Mesodermal cell (in vitro differentiated cells): ENCODE measurements at regions not wholly inside any gene's neighbourhood (a gene's known extent, or its start where the extent isn't known, plus 50 kb on each side); places are given as distances from the start of the nearest gene placed in this dataset.

Experiments
- H3K27ac ChIP-seq: 2 replicates; pipeline ENCODE4 v1.7.0; 2013; ENCODE audit warnings: mild to moderate bottlenecking, low read depth, low read length, moderate library complexity; ENCODE audit not compliant: severe bottlenecking
- H3K36me3 ChIP-seq: 2 replicates; pipeline ENCODE4 v1.7.1; 2013; ENCODE audit warnings: mild to moderate bottlenecking, low read length, moderate library complexity; ENCODE audit not compliant: control insufficient read depth, insufficient read depth
- H3K4me1 ChIP-seq: one replicate; pipeline ENCODE4 v1.7.1; 2013; ENCODE audit warnings: mild to moderate bottlenecking, low read length; ENCODE audit not compliant: insufficient read depth, control insufficient read depth, poor library complexity, severe bottlenecking
- H3K4me3 ChIP-seq: 2 replicates; pipeline ENCODE4 v1.7.0; 2013; ENCODE audit warnings: low read length, control low read depth, mild to moderate bottlenecking; ENCODE audit not compliant: insufficient read depth, poor library complexity, severe bottlenecking; ENCODE audit errors: extremely low read depth
- H3K9me3 ChIP-seq: 2 replicates; pipeline ENCODE4 v1.7.1; 2013; ENCODE audit warnings: mild to moderate bottlenecking, low read length, moderate library complexity; ENCODE audit not compliant: control insufficient read depth
- WGBS, 2 experiments: methylation state at CpG; one replicate each; pipeline ENCODE4 v1.1.5; 2013; ENCODE audit warnings: missing lambda C conversion rate in 2 of 2; ENCODE audit not compliant: insufficient coverage in 2 of 2; 5-methylcytosine and 5-hydroxymethylcytosine counted together

DNA sequence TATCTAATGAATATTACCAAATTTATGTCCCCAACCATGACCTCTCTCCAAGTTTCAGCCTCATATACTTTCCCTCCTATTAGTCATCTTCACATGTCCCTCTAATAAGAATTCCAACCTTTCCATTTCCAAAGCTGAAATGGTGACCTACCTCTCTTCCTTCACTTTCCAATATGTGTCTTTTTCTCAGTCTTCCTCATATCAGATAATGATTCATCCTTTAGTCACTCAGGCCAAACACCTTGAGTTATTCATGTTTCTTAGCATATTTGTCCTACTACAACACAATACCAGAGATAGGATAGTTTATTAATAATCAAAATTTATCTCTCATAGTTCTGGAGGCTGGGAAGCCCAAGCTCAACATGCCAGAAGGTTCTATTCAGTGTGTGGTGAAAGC, 318.5 kb upstream of the ZWINT start:
- Histone ChIP-seq H3K4me3 (no peak overlapping the region), H3K9me3 (peaks cover 3% of the 10 kb centered on the region), H3K27ac (no peak overlapping the region), H3K36me3 (no peaks in the 10 kb centered on the region), H3K4me1 (no peaks in the 10 kb centered on the region)

DNA sequence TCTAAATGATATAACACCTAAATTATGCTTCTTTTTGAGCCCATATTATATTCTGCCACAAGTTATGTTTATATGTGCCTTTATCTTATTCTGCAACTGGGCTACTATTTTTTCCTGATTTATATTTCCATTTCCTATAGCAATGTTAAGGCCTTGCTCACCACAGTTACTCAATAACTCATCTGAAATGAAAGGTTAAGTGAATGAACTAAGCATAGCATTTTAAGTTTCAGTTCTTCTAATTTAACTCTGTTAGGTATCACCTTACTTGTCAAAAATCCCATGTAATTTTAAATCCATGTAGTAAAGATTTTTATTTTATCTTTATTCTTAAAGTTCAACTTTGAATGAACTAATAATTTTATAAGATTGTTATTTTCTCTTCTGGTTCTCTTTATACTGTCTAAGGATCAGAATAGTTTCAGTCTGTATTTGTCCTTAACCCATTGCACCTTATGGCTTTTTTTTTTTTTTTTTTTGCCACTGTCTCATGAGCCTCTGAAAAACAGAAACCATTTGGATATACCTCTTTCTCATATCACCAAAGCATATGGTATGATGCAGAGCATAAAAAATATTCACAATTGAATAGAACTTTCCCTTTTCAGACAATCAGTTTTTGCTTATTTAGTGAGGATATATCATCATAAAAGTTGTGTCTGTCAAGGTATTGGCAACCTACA, 301.8 kb upstream of the ZWINT start:
- Histone ChIP-seq H3K27ac (no peak overlapping the region), H3K4me3 (no peak overlapping the region), H3K4me1 (no peaks in the 10 kb centered on the region), H3K9me3 (no peaks in the 10 kb centered on the region), H3K36me3 (no peaks in the 10 kb centered on the region)

DNA sequence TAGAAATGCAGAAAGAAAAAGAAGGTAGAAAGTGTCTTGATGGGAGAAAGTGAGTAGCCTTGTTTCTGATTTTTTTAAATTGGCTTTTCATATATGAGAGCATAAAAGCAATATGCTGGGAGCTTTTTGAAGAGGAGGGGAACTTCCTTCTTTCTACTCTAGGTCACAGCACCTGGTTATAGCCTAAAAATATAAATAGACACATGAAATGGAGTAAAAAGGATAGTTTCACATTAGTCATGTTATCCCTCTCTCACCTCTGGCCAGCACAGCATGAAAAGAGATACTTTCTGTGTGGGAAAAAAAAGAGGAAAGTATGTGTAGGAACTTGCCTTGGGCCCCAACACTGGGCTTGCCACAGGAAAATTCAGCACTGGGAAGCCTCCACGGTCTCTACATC, 292.2 kb upstream of the ZWINT start:
- WGBS, 2 experiments: no CpG with 5 or more reads among the region's 1 CpG
- Histone ChIP-seq H3K36me3 (no peaks in the 10 kb centered on the region), H3K27ac (no peak overlapping the region), H3K4me1 (no peaks in the 10 kb centered on the region), H3K4me3 (no peak overlapping the region), H3K9me3 (no peaks in the 10 kb centered on the region)

DNA sequence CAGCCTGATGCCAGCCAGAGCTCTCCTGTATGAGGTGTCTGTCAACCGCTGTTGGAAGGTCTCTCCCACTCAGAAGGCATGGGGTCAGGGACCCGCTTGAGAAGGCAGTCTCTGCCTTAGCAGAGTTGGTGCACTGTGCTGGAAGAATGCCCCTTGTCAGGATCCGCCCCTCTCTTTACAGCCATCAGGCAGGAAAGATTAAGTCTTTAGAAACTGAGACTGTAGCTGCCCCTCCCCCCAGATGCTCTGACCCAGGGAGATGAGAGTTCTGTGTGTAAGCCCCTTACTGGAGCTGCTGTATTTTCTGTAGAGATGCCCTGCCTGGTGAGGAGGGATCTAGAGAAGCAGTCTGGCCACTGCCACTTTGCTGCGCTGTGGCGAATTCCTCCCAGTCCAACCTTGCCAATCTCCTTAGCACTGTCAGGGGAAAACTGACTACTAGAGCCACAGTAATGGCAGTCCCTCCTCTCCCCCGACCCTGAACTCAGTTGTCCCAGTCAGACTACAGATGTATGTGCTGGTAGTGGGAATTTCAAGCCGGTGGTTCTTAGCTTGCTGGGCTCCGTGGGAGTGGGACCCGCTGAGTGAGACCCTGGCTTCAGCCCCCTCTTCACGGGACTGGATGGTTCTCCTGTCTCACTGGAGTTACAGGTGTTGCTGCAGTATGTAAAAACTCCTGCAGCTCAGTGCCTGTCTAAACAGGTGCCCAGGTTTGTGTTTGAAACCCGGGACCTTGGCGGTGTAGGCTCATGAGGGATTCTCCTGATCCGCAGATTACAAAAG, 285.5 kb upstream of the ZWINT start:
- no peaks in the 10 kb centered on the region for H3K4me1 ChIP-seq
- H3K4me3 ChIP-seq: no peak overlapping the region
- 85 to 94% methylated on average over 11 of the region's 13 CpGs for WGBS, 2 experiments
- no peak overlapping the region for H3K27ac ChIP-seq
- H3K36me3 ChIP-seq: no peaks in the 10 kb centered on the region
- no peaks in the 10 kb centered on the region for H3K9me3 ChIP-seq

GRCh38 chr10:56633876-56634452, 272.9 kb upstream of the ZWINT start:
- Histone ChIP-seq H3K4me3 (no peak overlapping the region), H3K9me3 (no peaks in the 10 kb centered on the region), H3K36me3 (no peaks in the 10 kb centered on the region), H3K27ac (no peak overlapping the region), H3K4me1 (no peaks in the 10 kb centered on the region)
- WGBS, 2 experiments: 100% methylated on average over 1 of the region's 1 CpG; no CpG with 5 or more reads in 1 of the 2 experiments

DNA sequence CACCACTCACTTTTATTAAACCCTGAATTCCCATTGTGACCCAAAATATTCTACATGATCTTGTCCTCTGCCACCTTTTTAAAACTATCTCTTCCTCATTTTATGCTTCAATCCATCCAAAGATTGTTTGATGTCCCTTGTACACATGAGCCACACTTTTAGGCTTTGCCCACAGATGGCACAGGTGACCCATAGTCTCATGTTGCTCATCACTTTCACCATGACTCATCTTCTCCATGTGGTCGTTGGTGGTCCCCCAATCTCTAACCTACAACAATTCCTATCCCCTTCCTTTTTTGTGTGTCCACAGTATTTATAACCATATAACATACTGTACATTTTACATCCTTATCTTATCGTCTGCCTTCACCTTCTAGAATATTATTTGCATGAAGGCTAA, 271.5 kb upstream of the ZWINT start:
- no peak overlapping the region for H3K4me3 ChIP-seq
- H3K4me1 ChIP-seq: no peaks in the 10 kb centered on the region
- no peak overlapping the region for H3K27ac ChIP-seq
- WGBS, 2 experiments: 63 to 75% methylated on average over 1 of the region's 2 CpGs
- no peaks in the 10 kb centered on the region for H3K9me3 ChIP-seq
- no peaks in the 10 kb centered on the region for H3K36me3 ChIP-seq

GRCh38 chr10:56624082-56624481, 263.0 kb upstream of the ZWINT start:
- Histone ChIP-seq H3K4me3 (no peak overlapping the region), H3K27ac (no peak overlapping the region), H3K36me3 (no peaks in the 10 kb centered on the region), H3K9me3 (no peaks in the 10 kb centered on the region), H3K4me1 (no peaks in the 10 kb centered on the region)

- Histone ChIP-seq H3K27ac (no peak overlapping the region), H3K4me3 (no peak overlapping the region), H3K36me3 (no peaks in the 10 kb centered on the region), H3K4me1 (no peaks in the 10 kb centered on the region), H3K9me3 (no peaks in the 10 kb centered on the region)
- WGBS, 2 experiments: 80% methylated on average over 1 of the region's 2 CpGs; no CpG with 5 or more reads in 1 of the 2 experiments
These were observed 262.0 kb upstream of the ZWINT start for GRCh38 chr10:56623064-56623463.

DNA sequence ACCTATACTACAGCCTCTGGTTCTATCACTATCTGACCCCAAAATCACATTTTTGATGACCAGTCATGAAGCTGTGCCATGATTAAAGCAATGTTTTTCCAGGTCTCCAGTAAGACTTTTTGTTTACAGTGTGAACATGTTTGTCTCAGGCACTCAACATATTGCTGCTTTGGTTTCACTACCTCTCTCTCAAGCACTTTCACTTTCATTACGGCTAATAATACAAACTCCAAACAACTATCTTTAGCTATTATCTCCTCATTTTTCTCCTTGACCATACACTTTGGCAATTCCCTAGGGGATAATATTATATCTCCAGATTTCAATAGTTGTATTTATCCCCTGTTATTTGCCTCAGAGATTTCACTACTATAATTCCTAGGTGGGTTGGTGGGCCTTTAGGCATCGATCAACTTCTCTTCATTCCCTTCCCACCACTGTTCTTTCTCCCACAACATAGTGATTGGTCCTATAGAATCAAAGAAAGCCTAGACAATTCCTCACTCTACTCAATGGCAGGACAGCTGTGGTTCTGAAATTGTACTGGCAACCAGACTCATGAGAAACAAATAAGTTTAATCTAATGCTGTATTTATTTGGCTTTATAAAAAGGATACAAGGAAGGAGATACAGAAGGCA, 261.4 kb upstream of the ZWINT start:
- Histone ChIP-seq H3K36me3 (no peaks in the 10 kb centered on the region), H3K4me1 (no peaks in the 10 kb centered on the region), H3K27ac (no peak overlapping the region), H3K9me3 (no peaks in the 10 kb centered on the region), H3K4me3 (no peak overlapping the region)
- WGBS, 2 experiments: 100% methylated on average over 1 of the region's 2 CpGs; no CpG with 5 or more reads in 1 of the 2 experiments

DNA sequence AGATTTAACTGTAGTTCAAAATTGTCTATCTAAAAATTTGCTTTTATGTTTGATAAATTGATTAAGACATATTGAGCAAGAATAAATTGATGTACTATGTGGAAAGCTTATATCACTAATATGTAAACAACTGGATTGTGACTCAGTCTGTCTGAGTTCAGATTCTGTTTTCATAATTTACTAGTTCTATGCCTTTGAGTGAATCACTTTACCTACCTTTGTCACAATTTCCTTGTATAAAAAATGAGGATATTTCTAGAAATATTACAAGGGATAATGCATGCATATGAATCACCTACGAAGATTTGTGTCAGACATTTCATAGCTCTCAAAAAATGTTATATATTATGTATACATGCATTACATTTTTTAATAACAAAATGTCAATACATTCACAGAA, 245.1 kb upstream of the ZWINT start:
- Histone ChIP-seq H3K4me3 (no peak overlapping the region), H3K36me3 (no peaks in the 10 kb centered on the region), H3K27ac (no peak overlapping the region), H3K4me1 (no peaks in the 10 kb centered on the region), H3K9me3 (no peaks in the 10 kb centered on the region)
- no CpG with 5 or more reads among the region's 1 CpG for WGBS, 2 experiments

DNA sequence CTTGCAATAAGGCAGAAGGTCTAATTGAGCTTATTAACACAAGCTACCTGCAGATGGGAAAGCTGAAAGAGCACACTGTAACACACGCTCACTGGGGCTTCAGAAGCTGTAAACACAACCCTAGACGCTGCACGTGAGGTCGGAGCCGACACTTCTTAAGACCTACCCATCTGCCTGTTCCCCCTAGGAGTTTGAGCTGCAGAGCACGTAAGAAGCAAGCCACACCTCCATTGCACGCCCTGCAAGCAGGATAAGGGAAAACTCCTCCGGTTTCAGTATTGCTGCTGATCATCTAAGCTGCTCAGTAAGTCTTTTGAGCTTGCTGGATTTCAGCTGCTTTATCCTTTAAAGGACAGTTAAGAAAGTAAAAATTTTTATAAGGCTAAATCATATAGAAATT, 244.0 kb upstream of the ZWINT start:
- Histone ChIP-seq H3K9me3 (no peaks in the 10 kb centered on the region), H3K4me3 (no peak overlapping the region), H3K4me1 (no peaks in the 10 kb centered on the region), H3K36me3 (no peaks in the 10 kb centered on the region), H3K27ac (no peak overlapping the region)
- 76 to 77% methylated on average over 5 to 6 of the region's 8 CpGs for WGBS, 2 experiments
